HL-60 (cell line): ENCODE measurements at regions not wholly inside any gene's neighbourhood (a gene's known extent, or its start where the extent isn't known, plus 50 kb on each side); places are given as distances from the start of the nearest gene placed in this dataset.

Experiments
- DNase-seq, 2 experiments: peaks; one replicate each; pipeline ENCODE4 v3.0.0-alpha.2; 2010 to 2020; ENCODE audit warnings: low read depth in 1 of 2, low spot score in 1 of 2
- H3K27ac ChIP-seq: fragments of 250-450 bp; sonication (Bioruptor Pico); replicated peaks from 2 replicates; pipeline ENCODE4 v1.5.1; 2020; ENCODE audit warnings: mild to moderate bottlenecking, moderate library complexity
- H3K27me3 ChIP-seq: fragments of 250-450 bp; sonication (Bioruptor Pico); 2 replicates; pipeline ENCODE4 v1.5.1; 2021; ENCODE audit warnings: mild to moderate bottlenecking, moderate library complexity; ENCODE audit not compliant: insufficient read depth, poor library complexity, severe bottlenecking
- H3K4me3 ChIP-seq: replicated peaks from 2 replicates; pipeline ENCODE4 v1.5.1; 2011; ENCODE audit warnings: mild to moderate bottlenecking, control low read depth, low read length; ENCODE audit not compliant: insufficient read depth
- CTCF ChIP-seq: IDR thresholded peaks from one replicate; pipeline ENCODE4 v1.5.1; 2011; ENCODE audit warnings: low read length, control low read depth, inconsistent platforms; ENCODE audit not compliant: insufficient read depth
- GABPA ChIP-seq: IDR thresholded peaks from 2 replicates; pipeline ENCODE4 v1.6.1; 2012; ENCODE audit warnings: low read depth
- POLR2AphosphoS5 ChIP-seq: IDR thresholded peaks from 2 replicates; pipeline ENCODE4 v1.6.1; 2012; ENCODE audit warnings: low read depth
- REST ChIP-seq: IDR thresholded peaks from 2 replicates; pipeline ENCODE4 v1.6.1; 2012; ENCODE audit warnings: low read depth; ENCODE audit not compliant: insufficient replicate concordance
- SPI1 ChIP-seq: IDR thresholded peaks from 2 replicates; pipeline ENCODE4 v1.6.1; 2012; ENCODE audit warnings: low read depth, mild to moderate bottlenecking, borderline replicate concordance

- Histone ChIP-seq H3K27me3 (no peaks in the 10 kb centered on the region), H3K4me3 (no peak overlapping the region), H3K27ac (no peak overlapping the region)
- no peak for DNase-seq
- TF ChIP-seq REST: no peak
- no peak for TF ChIP-seq SPI1
- no peak for TF ChIP-seq POLR2AphosphoS5
- no peak for TF ChIP-seq CTCF
- no peak for TF ChIP-seq GABPA
Observed at GRCh38 chr22:27526901-27527300, 274.7 kb downstream of the MN1 start.

- H3K27me3 ChIP-seq: no peaks in the 10 kb centered on the region
- TF ChIP-seq CTCF: no peak
- no peak for TF ChIP-seq POLR2AphosphoS5
- no peak for TF ChIP-seq REST
- TF ChIP-seq SPI1: no peak
- no peak for TF ChIP-seq GABPA
- DNase-seq: no peak
- H3K4me3 ChIP-seq: no peak overlapping the region
- no peak overlapping the region for H3K27ac ChIP-seq
Observed at GRCh38 chr22:27531782-27532530, 269.6 kb downstream of the MN1 start.

- TF ChIP-seq SPI1 (no peak), REST (no peak), GABPA (no peak)
- DNase-seq: no peak
Observed at GRCh38 chr22:27533105-27533745, 268.3 kb downstream of the MN1 start.

More at GRCh38 chr22:27533105-27533745, 268.3 kb downstream of the MN1 start:
- Histone ChIP-seq H3K27ac (no peak overlapping the region), H3K4me3 (no peak overlapping the region), H3K27me3 (no peaks in the 10 kb centered on the region)
